ENCODE measurements at regions not wholly inside any gene's neighbourhood (a gene's known extent, or its start where the extent isn't known, plus 50 kb on each side); places are given as distances from the start of the nearest gene placed in this dataset.

- no peak overlapping the region for H3K4me3 ChIP-seq
- no peak for TF ChIP-seq CTCF (IDR thresholded peaks at IDR 0.05)
- intact Hi-C loops (cut with DNase I) = no loop called here
- H3K4me1 ChIP-seq = no peaks in the 10 kb centered on the region
- no peaks in the 10 kb centered on the region for H3K27me3 ChIP-seq
- H3K36me3 ChIP-seq = no peaks in the 10 kb centered on the region
- H3K27ac ChIP-seq = no peak overlapping the region
- DNase-seq (ENCODE audit: low spot score in 2 of 2) = no peak
- H3K9me3 ChIP-seq = no peaks in the 10 kb centered on the region
Observed at GRCh38 chr11:32032052-32032451, 58.8 kb upstream of the RCN1 start.

GRCh38 chr11:32030875-32031503 lies 59.9 kb upstream of the RCN1 start:
- H3K9me3 ChIP-seq = no peaks in the 10 kb centered on the region
- intact Hi-C loops (cut with DNase I) = no loop called here
- no peaks in the 10 kb centered on the region for H3K36me3 ChIP-seq
- H3K4me1 ChIP-seq = no peaks in the 10 kb centered on the region
- TF ChIP-seq CTCF (IDR thresholded peaks at IDR 0.05) = no peak
- no peaks in the 10 kb centered on the region for H3K27me3 ChIP-seq
- H3K27ac ChIP-seq = no peak overlapping the region
- no peak overlapping the region for H3K4me3 ChIP-seq
- no peak for DNase-seq (ENCODE audit: low spot score in 2 of 2)

- intact Hi-C loops (cut with DNase I) = no loop called here
- Histone ChIP-seq H3K4me3 (no peak overlapping the region), H3K9me3 (no peaks in the 10 kb centered on the region), H3K27me3 (no peaks in the 10 kb centered on the region), H3K4me1 (no peaks in the 10 kb centered on the region), H3K36me3 (no peaks in the 10 kb centered on the region), H3K27ac (no peak overlapping the region)
- no peak for TF ChIP-seq CTCF (IDR thresholded peaks at IDR 0.05)
- no peak for DNase-seq (ENCODE audit: low spot score in 2 of 2)
Observed at GRCh38 chr11:32029721-32030120, 61.2 kb upstream of the RCN1 start.

GRCh38 chr11:32028201-32028600 lies 62.7 kb upstream of the RCN1 start:
- H3K27me3 ChIP-seq = no peaks in the 10 kb centered on the region
- H3K27ac ChIP-seq = no peak overlapping the region
- no peaks in the 10 kb centered on the region for H3K9me3 ChIP-seq
- no peaks in the 10 kb centered on the region for H3K4me1 ChIP-seq
- H3K36me3 ChIP-seq = no peaks in the 10 kb centered on the region
- H3K4me3 ChIP-seq = no peak overlapping the region
- TF ChIP-seq CTCF (IDR thresholded peaks at IDR 0.05) = no peak
- DNase-seq (ENCODE audit: low spot score in 2 of 2) = no peak
- intact Hi-C loops (cut with DNase I) = no loop called here

- Histone ChIP-seq H3K9me3 (no peaks in the 10 kb centered on the region), H3K27ac (no peak overlapping the region), H3K4me3 (no peak overlapping the region), H3K36me3 (no peaks in the 10 kb centered on the region), H3K4me1 (no peaks in the 10 kb centered on the region), H3K27me3 (no peaks in the 10 kb centered on the region)
- no peak for TF ChIP-seq CTCF (IDR thresholded peaks at IDR 0.05)
- DNase-seq (ENCODE audit: low spot score in 2 of 2) = no peak
- intact Hi-C loops (cut with DNase I) = no loop called here
Observed at GRCh38 chr11:32026766-32027165, 64.1 kb upstream of the RCN1 start.

GRCh38 chr11:32024948-32025347 lies 65.9 kb upstream of the RCN1 start:
- H3K27ac ChIP-seq = no peak overlapping the region
- no peaks in the 10 kb centered on the region for H3K36me3 ChIP-seq
- H3K4me3 ChIP-seq = no peak overlapping the region
- intact Hi-C loops (cut with DNase I) = no loop called here
- H3K9me3 ChIP-seq = no peaks in the 10 kb centered on the region
- H3K4me1 ChIP-seq = no peaks in the 10 kb centered on the region
- no peak for TF ChIP-seq CTCF (IDR thresholded peaks at IDR 0.05)
- no peaks in the 10 kb centered on the region for H3K27me3 ChIP-seq
- no peak for DNase-seq (ENCODE audit: low spot score in 2 of 2)

All from ascending aorta (tissue), 2 donors.